ENCODE measurements at regions not wholly inside any gene's neighbourhood (a gene's known extent, or its start where the extent isn't known, plus 50 kb on each side); places are given as distances from the start of the nearest gene placed in this dataset.

- Histone ChIP-seq H3K4me2 (no peak overlapping the region), H3K36me3 (ENCODE audit: insufficient read depth) (no peaks in the 10 kb centered on the region), H3K4me3 (IDR thresholded peaks at IDR 0.05; ENCODE audit: insufficient read depth, low read depth, low read length) (no peak overlapping the region), H3K27ac (no peak overlapping the region), H3K79me2 (ENCODE audit: insufficient read depth, low read depth) (no peaks in the 10 kb centered on the region), H4K20me1 (ENCODE audit: insufficient read depth) (no peaks in the 10 kb centered on the region), H3K4me1 (ENCODE audit: low read depth, poor library complexity, severe bottlenecking) (no peaks in the 10 kb centered on the region), H3K27me3 (ENCODE audit: insufficient read depth, low read depth) (no peaks in the 10 kb centered on the region), H2AFZ (ENCODE audit: low read depth) (no peak overlapping the region), H3K9ac (no peak overlapping the region)
- TF ChIP-seq CTCF (conservative IDR thresholded peaks at IDR 0.05; ENCODE audit: low read depth, low read length): no peak
Measured at GRCh38 chr3:8371960-8372463, 129.6 kb upstream of the LMCD1 start.

- no peak overlapping the region for H3K4me3 ChIP-seq (IDR thresholded peaks at IDR 0.05; ENCODE audit: insufficient read depth, low read depth, low read length)
- H3K27ac ChIP-seq: no peak overlapping the region
- H2AFZ ChIP-seq (ENCODE audit: low read depth): no peak overlapping the region
- no peaks in the 10 kb centered on the region for H3K36me3 ChIP-seq (ENCODE audit: insufficient read depth)
- no peaks in the 10 kb centered on the region for H3K79me2 ChIP-seq (ENCODE audit: insufficient read depth, low read depth)
- H3K27me3 ChIP-seq (ENCODE audit: insufficient read depth, low read depth): no peaks in the 10 kb centered on the region
- H3K4me2 ChIP-seq: no peak overlapping the region
- no peaks in the 10 kb centered on the region for H4K20me1 ChIP-seq (ENCODE audit: insufficient read depth)
- H3K4me1 ChIP-seq (ENCODE audit: low read depth, poor library complexity, severe bottlenecking): no peaks in the 10 kb centered on the region
- TF ChIP-seq CTCF (conservative IDR thresholded peaks at IDR 0.05; ENCODE audit: low read depth, low read length): no peak
- no peak overlapping the region for H3K9ac ChIP-seq
Measured at GRCh38 chr3:8380904-8381704, 120.5 kb upstream of the LMCD1 start.

GRCh38 chr3:8385848-8386620 is 115.6 kb upstream of the LMCD1 start:
- Histone ChIP-seq H4K20me1 (ENCODE audit: insufficient read depth) (no peaks in the 10 kb centered on the region), H3K79me2 (ENCODE audit: insufficient read depth, low read depth) (no peaks in the 10 kb centered on the region), H3K36me3 (ENCODE audit: insufficient read depth) (no peaks in the 10 kb centered on the region), H3K4me1 (ENCODE audit: low read depth, poor library complexity, severe bottlenecking) (no peaks in the 10 kb centered on the region), H2AFZ (ENCODE audit: low read depth) (no peak overlapping the region), H3K27ac (no peak overlapping the region), H3K4me3 (IDR thresholded peaks at IDR 0.05; ENCODE audit: insufficient read depth, low read depth, low read length) (no peak overlapping the region), H3K27me3 (ENCODE audit: insufficient read depth, low read depth) (no peaks in the 10 kb centered on the region), H3K9ac (no peak overlapping the region), H3K4me2 (no peak overlapping the region)
- no peak for TF ChIP-seq CTCF (conservative IDR thresholded peaks at IDR 0.05; ENCODE audit: low read depth, low read length)

GRCh38 chr3:8387571-8387970 is 114.1 kb upstream of the LMCD1 start:
- Histone ChIP-seq H2AFZ (ENCODE audit: low read depth) (no peak overlapping the region), H3K4me1 (ENCODE audit: low read depth, poor library complexity, severe bottlenecking) (no peaks in the 10 kb centered on the region), H3K27me3 (ENCODE audit: insufficient read depth, low read depth) (no peaks in the 10 kb centered on the region), H3K36me3 (ENCODE audit: insufficient read depth) (no peaks in the 10 kb centered on the region), H3K4me2 (no peak overlapping the region), H3K9ac (no peak overlapping the region), H4K20me1 (ENCODE audit: insufficient read depth) (no peaks in the 10 kb centered on the region), H3K27ac (no peak overlapping the region), H3K79me2 (ENCODE audit: insufficient read depth, low read depth) (no peaks in the 10 kb centered on the region), H3K4me3 (IDR thresholded peaks at IDR 0.05; ENCODE audit: insufficient read depth, low read depth, low read length) (no peak overlapping the region)
- TF ChIP-seq CTCF (conservative IDR thresholded peaks at IDR 0.05; ENCODE audit: low read depth, low read length): no peak

All from KMS-11 (cell line).